Liver (tissue), 7 donors: ENCODE measurements at regions not wholly inside any gene's neighbourhood (a gene's known extent, or its start where the extent isn't known, plus 50 kb on each side); places are given as distances from the start of the nearest gene placed in this dataset.

Experiments used
- DNase-seq: peaks from one replicate; pipeline ENCODE4 v3.0.0-alpha.2; 2017; ENCODE audit warnings: low spot score
- H3K27ac ChIP-seq, 2 donors: one replicate each; pipeline ENCODE4 v1.7.0; 2013; ENCODE audit warnings: inconsistent platforms in 2 of 2, low read length in 2 of 2, control low read depth in 1 of 2, low read depth in 1 of 2, mild to moderate bottlenecking in 1 of 2
- H3K27me3 ChIP-seq, 4 donors: one replicate each; pipeline versions ENCODE4 v1.6.1 to v1.7.0; 2013; ENCODE audit warnings: low read length in 3 of 4, inconsistent platforms in 1 of 4, mild to moderate bottlenecking in 1 of 4, moderate library complexity in 1 of 4; ENCODE audit not compliant: control insufficient read depth in 4 of 4, insufficient read depth in 4 of 4
- H3K36me3 ChIP-seq, 4 donors: one replicate each; pipeline versions ENCODE4 v1.6.1 to v1.7.0; 2013; ENCODE audit warnings: low read length in 3 of 4, mild to moderate bottlenecking in 3 of 4, low read depth in 1 of 4, moderate library complexity in 1 of 4; ENCODE audit not compliant: control insufficient read depth in 4 of 4, insufficient read depth in 3 of 4
- H3K4me1 ChIP-seq, 4 donors: one replicate each; pipeline versions ENCODE4 v1.6.1 to v1.7.0; 2013; ENCODE audit warnings: low read length in 3 of 4, mild to moderate bottlenecking in 3 of 4, moderate library complexity in 1 of 4; ENCODE audit not compliant: control insufficient read depth in 4 of 4, insufficient read depth in 4 of 4
- H3K4me3 ChIP-seq, 3 donors: one replicate each; pipeline versions ENCODE4 v1.6.1 to v1.7.0; 2013; ENCODE audit warnings: low read length in 3 of 3, control low read depth in 1 of 3, low read depth in 1 of 3, mild to moderate bottlenecking in 1 of 3
- H3K9ac ChIP-seq, 2 donors: one replicate each; pipeline ENCODE4 v1.7.0; 2013; ENCODE audit warnings: low read length in 2 of 2, mild to moderate bottlenecking in 2 of 2, moderate library complexity in 2 of 2, control low read depth in 1 of 2, low read depth in 1 of 2
- H3K9me3 ChIP-seq, 4 donors: one replicate each; pipeline versions ENCODE4 v1.6.1 to v1.7.0; 2013; ENCODE audit warnings: low read length in 3 of 4; ENCODE audit not compliant: control insufficient read depth in 4 of 4
- ATF3 ChIP-seq: IDR thresholded peaks from 2 replicates; pipeline ENCODE4 v1.6.1; 2016; ENCODE audit warnings: antibody characterized with exemption
- EGR1 ChIP-seq, 2 donors: IDR thresholded peaks; 2 replicates each; pipeline ENCODE4 v1.6.1; 2016 to 2018; ENCODE audit warnings: antibody characterized with exemption in 2 of 2, low read depth in 2 of 2
- FOXA1 ChIP-seq: IDR thresholded peaks from 2 replicates; pipeline ENCODE4 v1.6.1; 2016; ENCODE audit warnings: antibody characterized with exemption
- FOXA2 ChIP-seq: IDR thresholded peaks from 2 replicates; pipeline ENCODE4 v1.6.1; 2016; ENCODE audit warnings: antibody characterized with exemption
- GABPA ChIP-seq, 2 donors: IDR thresholded peaks in 1 of 2; conservative IDR thresholded peaks in 1 of 2; 2 replicates each; pipeline ENCODE4 v1.6.1; 2016; ENCODE audit warnings: antibody characterized with exemption in 2 of 2, mild to moderate bottlenecking in 1 of 2, moderate library complexity in 1 of 2
- HNF4A ChIP-seq, 2 donors: conservative IDR thresholded peaks; 2 replicates each; pipeline ENCODE4 v1.6.1; 2016; ENCODE audit warnings: antibody characterized with exemption in 2 of 2, mild to moderate bottlenecking in 2 of 2
- HNF4G ChIP-seq: IDR thresholded peaks from 2 replicates; pipeline ENCODE4 v1.6.1; 2016; ENCODE audit warnings: antibody characterized with exemption
- JUND ChIP-seq, 2 donors: IDR thresholded peaks; 2 replicates each; pipeline ENCODE4 v1.6.1; 2016; ENCODE audit warnings: antibody characterized with exemption in 2 of 2
- NR2F2 ChIP-seq: IDR thresholded peaks from 2 replicates; pipeline ENCODE4 v1.6.1; 2016; ENCODE audit warnings: antibody characterized with exemption
- RAD21 ChIP-seq, 2 donors: IDR thresholded peaks; 2 replicates each; pipeline ENCODE4 v1.6.1; 2016; ENCODE audit warnings: antibody characterized with exemption in 2 of 2, mild to moderate bottlenecking in 2 of 2
- RXRA ChIP-seq, 2 donors: IDR thresholded peaks; 2 replicates each; pipeline ENCODE4 v1.6.1; 2017 to 2018; ENCODE audit warnings: antibody characterized with exemption in 2 of 2, mild to moderate bottlenecking in 1 of 2
- SP1 ChIP-seq: IDR thresholded peaks from 2 replicates; pipeline ENCODE4 v1.6.1; 2018; ENCODE audit warnings: antibody characterized with exemption, mild to moderate bottlenecking
- TAF1 ChIP-seq: conservative IDR thresholded peaks from 2 replicates; pipeline ENCODE4 v1.6.1; 2016; ENCODE audit warnings: antibody characterized with exemption, mild to moderate bottlenecking
- YY1 ChIP-seq: IDR thresholded peaks from 2 replicates; pipeline ENCODE4 v1.6.1; 2016; ENCODE audit warnings: antibody characterized with exemption, mild to moderate bottlenecking
- WGBS: extraction: QIAGEN DNeasy Blood & Tissue Kit; methylation state at CpG from one replicate; pipeline ENCODE4 v1.1.7; 2013; 5-methylcytosine and 5-hydroxymethylcytosine counted together
- TF ChIP-seq, protein P1 (sequence below): IDR thresholded peaks from 2 replicates; pipeline ENCODE4 v1.6.1; 2016; ENCODE audit warnings: antibody characterized with exemption
- TF ChIP-seq, protein P2 (sequence below): IDR thresholded peaks from 2 replicates; pipeline ENCODE4 v1.6.1; 2016; ENCODE audit warnings: antibody characterized with exemption
- donor health status: healthy.
- donor health status: healthy.
- donor health status: healthy.
- donor health status: healthy.

DNA sequence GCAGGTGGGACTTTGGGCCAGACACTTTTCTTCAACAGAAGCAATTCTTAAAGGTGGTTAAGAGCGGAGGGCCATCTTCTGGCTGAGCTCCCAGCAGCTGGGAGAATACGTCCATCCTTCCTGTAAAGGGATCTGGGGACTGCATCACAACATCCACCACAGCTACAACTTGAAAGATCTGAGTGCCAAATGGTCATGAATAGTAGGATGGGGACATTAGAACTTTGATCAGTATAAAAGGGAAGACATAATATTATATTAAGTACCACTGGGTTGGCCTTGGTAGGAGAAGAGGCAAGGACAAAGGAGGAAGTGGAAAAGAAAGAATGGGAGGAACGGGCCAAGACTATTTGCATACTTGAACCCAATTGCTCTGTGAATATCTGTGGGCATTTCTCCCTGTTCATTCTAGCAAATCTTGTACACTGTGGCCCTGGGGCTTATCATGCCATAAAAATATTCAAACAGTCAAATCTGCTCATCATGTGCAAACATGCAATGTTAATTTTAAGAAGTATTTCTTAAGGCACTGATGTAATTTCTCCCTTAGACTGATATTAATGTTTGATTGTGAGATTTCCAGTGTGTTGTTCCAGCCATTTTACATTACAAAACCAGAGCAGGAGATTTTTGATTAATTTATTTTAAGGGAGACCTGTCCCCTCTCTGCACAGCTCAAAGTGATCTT is 65.5 kb upstream of the CREB5 start (continued):
- TF ChIP-seq, protein P1, sequence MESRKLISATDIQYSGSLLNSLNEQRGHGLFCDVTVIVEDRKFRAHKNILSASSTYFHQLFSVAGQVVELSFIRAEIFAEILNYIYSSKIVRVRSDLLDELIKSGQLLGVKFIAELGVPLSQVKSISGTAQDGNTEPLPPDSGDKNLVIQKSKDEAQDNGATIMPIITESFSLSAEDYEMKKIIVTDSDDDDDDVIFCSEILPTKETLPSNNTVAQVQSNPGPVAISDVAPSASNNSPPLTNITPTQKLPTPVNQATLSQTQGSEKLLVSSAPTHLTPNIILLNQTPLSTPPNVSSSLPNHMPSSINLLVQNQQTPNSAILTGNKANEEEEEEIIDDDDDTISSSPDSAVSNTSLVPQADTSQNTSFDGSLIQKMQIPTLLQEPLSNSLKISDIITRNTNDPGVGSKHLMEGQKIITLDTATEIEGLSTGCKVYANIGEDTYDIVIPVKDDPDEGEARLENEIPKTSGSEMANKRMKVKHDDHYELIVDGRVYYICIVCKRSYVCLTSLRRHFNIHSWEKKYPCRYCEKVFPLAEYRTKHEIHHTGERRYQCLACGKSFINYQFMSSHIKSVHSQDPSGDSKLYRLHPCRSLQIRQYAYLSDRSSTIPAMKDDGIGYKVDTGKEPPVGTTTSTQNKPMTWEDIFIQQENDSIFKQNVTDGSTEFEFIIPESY: no peak
- TF ChIP-seq YY1: no peak
- no peak for TF ChIP-seq HNF4G
- TF ChIP-seq RAD21 (IDR thresholded peaks at IDR 0.05): no peak
- no peak for TF ChIP-seq JUND (IDR thresholded peaks at IDR 0.05)
- TF ChIP-seq, protein P2, sequence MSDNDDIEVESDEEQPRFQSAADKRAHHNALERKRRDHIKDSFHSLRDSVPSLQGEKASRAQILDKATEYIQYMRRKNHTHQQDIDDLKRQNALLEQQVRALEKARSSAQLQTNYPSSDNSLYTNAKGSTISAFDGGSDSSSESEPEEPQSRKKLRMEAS: no peak

DNA sequence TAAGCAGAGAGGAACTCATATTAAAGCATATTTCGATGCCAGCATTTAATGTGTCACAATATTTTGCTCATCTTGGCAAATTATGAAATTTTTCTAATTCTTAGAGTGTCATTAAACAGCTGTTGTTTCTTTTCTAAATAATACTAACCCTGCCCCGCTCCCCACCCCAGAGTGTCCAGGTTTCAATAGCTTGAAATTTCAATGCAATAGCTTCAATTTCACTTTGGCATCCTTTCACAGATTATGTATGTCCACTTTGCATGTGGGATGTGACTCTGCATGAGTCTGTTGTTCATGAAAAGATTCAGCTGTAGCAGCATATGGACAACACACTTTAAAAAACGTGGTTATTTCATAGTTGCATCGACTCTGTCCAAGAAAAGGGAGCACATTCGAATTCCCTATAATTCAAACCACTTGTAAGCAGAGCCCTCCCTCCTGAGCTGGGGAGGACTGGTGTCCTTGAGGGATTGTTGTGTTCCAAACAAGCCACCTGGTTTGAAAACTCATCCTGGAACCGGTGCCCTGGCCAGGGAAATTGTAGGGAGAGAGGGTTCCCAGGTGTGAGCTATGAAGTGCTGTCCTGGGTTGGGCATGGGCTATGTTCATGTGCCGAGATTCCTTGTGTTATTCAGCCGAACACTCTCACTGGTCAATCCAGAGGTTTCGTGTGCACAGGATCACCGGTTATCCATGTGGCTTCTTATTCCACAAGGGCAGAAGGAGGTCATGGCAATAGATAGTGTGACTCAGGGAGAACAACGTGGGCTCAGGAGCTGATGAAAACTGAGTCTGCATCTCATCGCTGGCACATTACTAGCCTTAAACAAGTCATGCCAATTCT is 64.6 kb upstream of the CREB5 start:
- H3K4me3 ChIP-seq: no peak overlapping the region
- no peak overlapping the region for H3K27ac ChIP-seq
- peaks cover 0 to 3% (median 0%) of the 10 kb centered on the region in 4 donors for H3K27me3 ChIP-seq
- no peaks in the 10 kb centered on the region for H3K9me3 ChIP-seq
- WGBS: 82% methylated on average over 12 of the region's 12 CpGs
- TF ChIP-seq FOXA2: no peak
- no peak for TF ChIP-seq JUND (IDR thresholded peaks at IDR 0.05)
- TF ChIP-seq SP1: no peak
- TF ChIP-seq, protein P1: no peak
- no peak for TF ChIP-seq HNF4G
- no peak for TF ChIP-seq ATF3
- no peak for TF ChIP-seq RXRA (IDR thresholded peaks at IDR 0.05)
- no peaks in the 10 kb centered on the region for H3K4me1 ChIP-seq
- no peak overlapping the region for H3K9ac ChIP-seq
- no peaks in the 10 kb centered on the region for H3K36me3 ChIP-seq
- DNase-seq: no peak

GRCh38 chr7:28348636-28349035 is 63.7 kb upstream of the CREB5 start:
- 75% methylated on average over 5 of the region's 5 CpGs for WGBS
- Histone ChIP-seq H3K9me3 (no peaks in the 10 kb centered on the region), H3K9ac (no peak overlapping the region), H3K27me3 (peaks cover 0 to 3% (median 0%) of the 10 kb centered on the region in 4 donors), H3K36me3 (no peaks in the 10 kb centered on the region), H3K4me1 (no peaks in the 10 kb centered on the region), H3K4me3 (no peak overlapping the region), H3K27ac (no peak overlapping the region)
- DNase-seq: no peak
- TF ChIP-seq JUND (IDR thresholded peaks at IDR 0.05) (no peak), YY1 (no peak), NR2F2 (no peak), FOXA1 (no peak), RAD21 (IDR thresholded peaks at IDR 0.05) (no peak), EGR1 (IDR thresholded peaks at IDR 0.05; ENCODE audit: low read depth in 2 of 2) (no peak), GABPA (IDR thresholded peaks at IDR 0.05 in 1 of 2, conservative IDR thresholded peaks at IDR 0.05 in 1 of 2) (no peak), ATF3 (no peak), HNF4G (no peak), HNF4A (conservative IDR thresholded peaks at IDR 0.05) (no peak), RXRA (IDR thresholded peaks at IDR 0.05) (no peak), TAF1 (no peak), FOXA2 (no peak)
- TF ChIP-seq, protein P1: no peak
- TF ChIP-seq, protein P2: no peak
